Keratinocyte (primary cell): ENCODE measurements at regions not wholly inside any gene's neighbourhood (a gene's known extent, or its start where the extent isn't known, plus 50 kb on each side); places are given as distances from the start of the nearest gene placed in this dataset.

Experiments
- EZH2 ChIP-seq: IDR thresholded peaks from one replicate; pipeline ENCODE4 v1.6.1; 2012; ENCODE audit warnings: inconsistent platforms, mild to moderate bottlenecking, low read length, moderate library complexity
- TF ChIP-seq, protein P1 (sequence below), 3 experiments: IDR thresholded peaks in 1 of 3; conservative IDR thresholded peaks in 1 of 3; optimal IDR thresholded peaks in 1 of 3; 2 replicates in 2 of 3; 3 replicates in 1 of 3; pipeline versions ENCODE3 to v1.5.1; 2011; ENCODE audit warnings: low read length in 3 of 3, mild to moderate bottlenecking in 3 of 3, moderate library complexity in 2 of 3, control low read depth in 1 of 3, inconsistent platforms in 1 of 3; ENCODE audit not compliant: insufficient read depth in 2 of 3; ENCODE audit errors: extremely low read depth in 1 of 3

DNA sequence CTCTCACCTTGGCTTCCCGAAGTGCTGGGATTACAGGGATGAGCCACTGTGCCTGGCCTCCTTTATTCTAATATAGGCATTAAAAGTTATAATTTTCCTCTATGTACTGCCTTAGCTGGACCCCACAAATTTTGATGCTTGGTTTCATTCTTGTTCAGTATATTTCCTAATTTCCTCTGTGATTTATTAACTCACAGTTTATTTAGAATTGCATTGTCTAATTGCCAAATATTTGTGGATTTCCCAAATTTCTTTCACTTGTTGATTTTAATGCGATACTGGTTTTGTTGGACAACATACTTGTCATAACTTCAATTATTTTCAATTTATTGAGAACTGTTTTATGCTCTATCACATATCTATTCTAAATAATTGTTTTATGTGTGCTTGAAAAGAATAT is 366.0 kb downstream of the OMA1 start:
- no peak for TF ChIP-seq EZH2
- TF ChIP-seq, protein P1, sequence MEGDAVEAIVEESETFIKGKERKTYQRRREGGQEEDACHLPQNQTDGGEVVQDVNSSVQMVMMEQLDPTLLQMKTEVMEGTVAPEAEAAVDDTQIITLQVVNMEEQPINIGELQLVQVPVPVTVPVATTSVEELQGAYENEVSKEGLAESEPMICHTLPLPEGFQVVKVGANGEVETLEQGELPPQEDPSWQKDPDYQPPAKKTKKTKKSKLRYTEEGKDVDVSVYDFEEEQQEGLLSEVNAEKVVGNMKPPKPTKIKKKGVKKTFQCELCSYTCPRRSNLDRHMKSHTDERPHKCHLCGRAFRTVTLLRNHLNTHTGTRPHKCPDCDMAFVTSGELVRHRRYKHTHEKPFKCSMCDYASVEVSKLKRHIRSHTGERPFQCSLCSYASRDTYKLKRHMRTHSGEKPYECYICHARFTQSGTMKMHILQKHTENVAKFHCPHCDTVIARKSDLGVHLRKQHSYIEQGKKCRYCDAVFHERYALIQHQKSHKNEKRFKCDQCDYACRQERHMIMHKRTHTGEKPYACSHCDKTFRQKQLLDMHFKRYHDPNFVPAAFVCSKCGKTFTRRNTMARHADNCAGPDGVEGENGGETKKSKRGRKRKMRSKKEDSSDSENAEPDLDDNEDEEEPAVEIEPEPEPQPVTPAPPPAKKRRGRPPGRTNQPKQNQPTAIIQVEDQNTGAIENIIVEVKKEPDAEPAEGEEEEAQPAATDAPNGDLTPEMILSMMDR (optimal IDR thresholded peaks at IDR 0.05 in 1 of 3, IDR thresholded peaks at IDR 0.05 in 1 of 3, conservative IDR thresholded peaks at IDR 0.05 in 1 of 3; ENCODE audit: extremely low read depth in 1 of 3, insufficient read depth in 2 of 3, low read length in 3 of 3): no peak
